ACC112 (cell line): ENCODE measurements at regions not wholly inside any gene's neighbourhood (a gene's known extent, or its start where the extent isn't known, plus 50 kb on each side); places are given as distances from the start of the nearest gene placed in this dataset.

Experiments used
- H2AFZ ChIP-seq: fragments of 200-600 bp; sonication (generic); one replicate; pipeline ENCODE4 v1.6.0; 2017; ENCODE audit warnings: antibody characterized with exemption, low read length; ENCODE audit not compliant: unreplicated experiment
- H3K27ac ChIP-seq: fragments of 200-600 bp; sonication (generic); 2 replicates; pipeline ENCODE4 v1.5.1; 2014; ENCODE audit warnings: low read depth, mild to moderate bottlenecking, antibody characterized with exemption, low read length, moderate library complexity
- H3K27me3 ChIP-seq: fragments of 200-600 bp; sonication (generic); 2 replicates; pipeline ENCODE4 v1.6.1; 2014; ENCODE audit warnings: mild to moderate bottlenecking, antibody characterized with exemption, low read length, moderate library complexity, mixed read lengths; ENCODE audit not compliant: insufficient read depth
- H3K36me3 ChIP-seq: fragments of 200-600 bp; sonication (generic); 2 replicates; pipeline ENCODE4 v1.6.1; 2016; ENCODE audit warnings: mild to moderate bottlenecking, antibody characterized with exemption, low read length, moderate library complexity, mixed read lengths; ENCODE audit not compliant: insufficient read depth
- H3K4me1 ChIP-seq: fragments of 200-600 bp; sonication (generic); one replicate; pipeline ENCODE4 v1.6.1; 2016; ENCODE audit warnings: low read length, mixed read lengths; ENCODE audit not compliant: insufficient read depth, unreplicated experiment, control insufficient read depth
- H3K4me3 ChIP-seq: fragments of 200-600 bp; sonication (generic); 2 replicates; pipeline ENCODE4 v1.5.1; 2014; ENCODE audit warnings: mild to moderate bottlenecking, low read depth, low read length
- H3K79me2 ChIP-seq: fragments of 200-600 bp; sonication (generic); one replicate; pipeline ENCODE4 v1.6.0; 2016; ENCODE audit warnings: low read length; ENCODE audit not compliant: control insufficient read depth, unreplicated experiment, insufficient read depth

- no peaks in the 10 kb centered on the region for H3K4me1 ChIP-seq
- no peaks in the 10 kb centered on the region for H3K36me3 ChIP-seq
- no peaks in the 10 kb centered on the region for H3K79me2 ChIP-seq
- no peak overlapping the region for H2AFZ ChIP-seq
- H3K4me3 ChIP-seq: no peak overlapping the region
- H3K27me3 ChIP-seq: peaks cover 39% of the 10 kb centered on the region
- H3K27ac ChIP-seq: no peak overlapping the region
These were observed 74.5 kb downstream of the RHOU start for GRCh38 chr1:228809621-228810394.

GRCh38 chr1:228810395-228810758, 75.1 kb downstream of the RHOU start:
- no peaks in the 10 kb centered on the region for H3K79me2 ChIP-seq
- no peaks in the 10 kb centered on the region for H3K4me1 ChIP-seq
- no peak overlapping the region for H3K27ac ChIP-seq
- no peak overlapping the region for H2AFZ ChIP-seq
- no peaks in the 10 kb centered on the region for H3K36me3 ChIP-seq
- peaks cover 39% of the 10 kb centered on the region for H3K27me3 ChIP-seq
- H3K4me3 ChIP-seq: no peak overlapping the region

- H3K36me3 ChIP-seq: no peaks in the 10 kb centered on the region
- peaks cover 38% of the 10 kb centered on the region for H3K27me3 ChIP-seq
- no peaks in the 10 kb centered on the region for H3K4me1 ChIP-seq
- H3K4me3 ChIP-seq: no peak overlapping the region
- H3K79me2 ChIP-seq: no peaks in the 10 kb centered on the region
- H3K27ac ChIP-seq: no peak overlapping the region
- H2AFZ ChIP-seq: no peak overlapping the region
These were observed 75.8 kb downstream of the RHOU start for GRCh38 chr1:228810878-228811711.

GRCh38 chr1:228811712-228812305, 76.5 kb downstream of the RHOU start:
- no peak overlapping the region for H3K4me3 ChIP-seq
- H3K27ac ChIP-seq: no peak overlapping the region
- H3K79me2 ChIP-seq: no peaks in the 10 kb centered on the region
- H2AFZ ChIP-seq: no peak overlapping the region
- H3K36me3 ChIP-seq: no peaks in the 10 kb centered on the region
- no peaks in the 10 kb centered on the region for H3K4me1 ChIP-seq
- peaks cover 38% of the 10 kb centered on the region for H3K27me3 ChIP-seq

- peaks cover 44% of the 10 kb centered on the region for H3K27me3 ChIP-seq
- H3K36me3 ChIP-seq: no peaks in the 10 kb centered on the region
- no peak overlapping the region for H2AFZ ChIP-seq
- H3K4me1 ChIP-seq: no peaks in the 10 kb centered on the region
- no peaks in the 10 kb centered on the region for H3K79me2 ChIP-seq
- H3K27ac ChIP-seq: no peak overlapping the region
- H3K4me3 ChIP-seq: no peak overlapping the region
These were observed 77.7 kb downstream of the RHOU start for GRCh38 chr1:228812961-228813360.

DNA sequence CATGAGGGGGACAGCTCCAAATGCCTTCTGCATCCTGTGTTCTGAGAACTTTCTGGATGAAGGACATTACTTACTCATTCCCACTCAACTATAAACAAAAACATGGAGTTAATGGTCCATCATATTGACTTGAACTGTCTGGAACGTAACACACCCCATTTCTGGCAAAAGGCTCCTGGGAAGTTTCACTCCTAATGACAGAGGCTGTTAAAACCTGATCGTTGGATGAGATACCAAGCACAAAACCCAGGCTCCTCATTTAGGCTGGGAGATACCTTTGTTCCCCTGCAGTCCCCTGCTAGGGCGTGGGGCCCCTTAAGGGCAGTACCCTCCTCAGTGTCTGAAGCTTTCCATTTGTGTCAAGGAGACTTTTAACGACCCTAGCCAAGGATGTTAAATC, 78.9 kb downstream of the RHOU start:
- Histone ChIP-seq H3K27ac (no peak overlapping the region), H3K36me3 (no peaks in the 10 kb centered on the region), H3K4me3 (no peak overlapping the region), H3K4me1 (no peaks in the 10 kb centered on the region), H3K27me3 (peaks cover 54% of the 10 kb centered on the region), H2AFZ (no peak overlapping the region), H3K79me2 (no peaks in the 10 kb centered on the region)

DNA sequence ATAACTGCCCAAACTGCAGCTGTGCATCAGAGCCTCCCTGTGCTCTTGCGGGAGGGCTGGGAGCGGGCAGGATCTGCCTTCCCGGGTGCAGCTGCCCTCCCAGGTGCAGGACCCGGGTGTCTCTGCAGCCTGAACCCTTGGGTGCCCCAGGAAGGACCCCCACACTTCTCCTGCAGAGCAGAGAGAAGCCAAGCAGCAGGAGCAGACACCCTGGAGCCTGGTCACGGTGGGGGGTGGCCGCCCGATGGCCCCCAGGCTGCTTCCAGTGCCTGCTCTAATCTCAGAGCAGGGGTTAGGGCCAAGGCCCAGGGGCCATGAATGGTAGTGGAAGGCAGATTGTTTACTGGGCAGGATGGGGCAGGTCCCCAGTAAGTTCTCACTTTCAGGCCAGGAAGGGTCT, 83.0 kb downstream of the RHOU start:
- Histone ChIP-seq H3K4me1 (no peaks in the 10 kb centered on the region), H3K27ac (no peak overlapping the region), H2AFZ (no peak overlapping the region), H3K4me3 (no peak overlapping the region), H3K79me2 (no peaks in the 10 kb centered on the region), H3K36me3 (no peaks in the 10 kb centered on the region), H3K27me3 (peaks cover 88% of the 10 kb centered on the region)

DNA sequence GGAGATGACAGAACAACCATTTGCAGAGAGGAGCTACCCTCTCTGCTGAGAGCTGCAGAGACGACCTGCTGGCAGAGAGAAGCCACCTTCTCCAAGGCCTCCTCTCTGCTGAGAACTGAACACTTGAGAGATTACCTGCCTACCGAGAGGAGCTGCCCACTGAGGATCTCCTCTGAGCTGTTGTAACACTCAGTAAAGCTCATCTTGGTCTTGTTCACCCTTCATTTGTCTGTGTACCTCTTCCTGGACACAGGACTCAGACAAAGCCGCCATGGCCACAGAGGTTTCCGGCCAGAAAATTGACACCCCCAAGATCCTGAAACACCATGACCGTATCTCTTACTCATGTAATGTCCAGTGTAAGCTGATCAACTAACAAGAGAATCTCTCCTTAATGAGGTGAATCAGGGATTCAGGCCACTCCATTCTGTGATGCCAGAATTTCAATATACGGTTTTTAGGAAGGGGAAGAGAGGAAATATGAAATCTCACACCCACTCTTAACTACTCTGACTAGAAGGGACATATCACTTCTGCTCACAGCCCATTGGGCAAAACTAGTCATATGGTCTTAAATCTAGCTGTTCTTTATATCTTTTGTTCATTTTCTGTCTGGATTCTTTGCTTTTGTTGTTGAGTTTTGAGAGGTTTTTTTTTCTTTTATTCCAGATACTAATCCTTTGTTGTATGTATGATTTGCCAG, 83.8 kb downstream of the RHOU start:
- H3K4me1 ChIP-seq: no peaks in the 10 kb centered on the region
- H3K79me2 ChIP-seq: no peaks in the 10 kb centered on the region
- H3K36me3 ChIP-seq: no peaks in the 10 kb centered on the region
- peaks cover 83% of the 10 kb centered on the region for H3K27me3 ChIP-seq
- no peak overlapping the region for H2AFZ ChIP-seq
- no peak overlapping the region for H3K4me3 ChIP-seq
- H3K27ac ChIP-seq: no peak overlapping the region

GRCh38 chr1:228821252-228821651, 86.0 kb downstream of the RHOU start:
- Histone ChIP-seq H3K27me3 (peaks cover 80% of the 10 kb centered on the region), H2AFZ (no peak overlapping the region), H3K27ac (no peak overlapping the region), H3K4me3 (no peak overlapping the region), H3K79me2 (no peaks in the 10 kb centered on the region), H3K4me1 (no peaks in the 10 kb centered on the region), H3K36me3 (no peaks in the 10 kb centered on the region)

DNA sequence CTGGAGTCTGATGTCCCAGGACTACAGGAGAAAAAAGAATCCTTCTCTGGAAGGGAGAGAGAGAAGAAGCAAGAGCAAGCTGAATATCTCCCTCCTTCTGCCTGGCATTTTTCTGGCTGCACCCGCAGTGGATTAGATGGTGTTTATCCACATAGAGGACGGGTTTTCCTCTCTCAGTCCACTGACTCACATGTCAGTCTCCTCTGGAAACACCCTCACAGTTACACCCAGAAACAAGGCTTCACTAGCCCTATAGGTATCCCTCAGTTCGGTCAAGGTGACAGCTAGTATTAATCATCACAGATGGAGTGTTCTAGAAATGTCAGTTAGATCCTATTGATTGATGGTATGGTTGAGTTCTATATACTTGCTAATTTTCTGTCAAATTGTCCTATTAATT, 87.9 kb downstream of the RHOU start:
- Histone ChIP-seq H3K4me3 (no peak overlapping the region), H3K27me3 (peaks cover 79% of the 10 kb centered on the region), H3K36me3 (no peaks in the 10 kb centered on the region), H3K27ac (no peak overlapping the region), H3K4me1 (no peaks in the 10 kb centered on the region), H3K79me2 (no peaks in the 10 kb centered on the region), H2AFZ (no peak overlapping the region)
